SK-MEL-5 (cell line): ENCODE measurements at regions not wholly inside any gene's neighbourhood (a gene's known extent, or its start where the extent isn't known, plus 50 kb on each side); places are given as distances from the start of the nearest gene placed in this dataset.

ENCODE experiments used
- DNase-seq: peaks from one replicate; pipeline ENCODE4 v3.0.0-alpha.2; 2016; ENCODE audit warnings: low read depth, low spot score
- in situ Hi-C: cut with HindIII; loops from 2 replicates; pipeline ENCODE4 v1.10.0; 2016; ENCODE audit warnings: low sequenced_read_pairs, high pct_unique_total_duplicates, low pct_unique_long_range_greater_than_20kb

DNA sequence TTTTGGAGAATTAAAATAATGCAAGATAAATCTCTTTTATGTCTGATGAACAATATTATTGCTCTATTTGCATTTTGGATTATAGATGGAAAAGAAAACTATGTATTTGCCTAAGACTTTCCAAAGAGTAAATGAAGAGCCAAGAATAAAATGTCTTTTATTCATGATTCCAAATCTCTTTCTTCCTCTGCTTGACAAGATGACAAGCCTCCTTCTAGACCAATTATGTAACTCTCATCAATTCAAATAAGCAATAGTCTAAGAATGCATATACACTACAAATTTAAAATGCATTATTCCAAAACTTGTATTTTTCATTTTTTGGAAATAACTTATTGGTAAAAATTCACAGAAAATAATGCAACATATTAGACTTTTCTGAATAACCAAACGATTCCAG, 377.3 kb downstream of the GASK1B start:
- no peak for DNase-seq
- in situ Hi-C loops = no loop called here

DNA sequence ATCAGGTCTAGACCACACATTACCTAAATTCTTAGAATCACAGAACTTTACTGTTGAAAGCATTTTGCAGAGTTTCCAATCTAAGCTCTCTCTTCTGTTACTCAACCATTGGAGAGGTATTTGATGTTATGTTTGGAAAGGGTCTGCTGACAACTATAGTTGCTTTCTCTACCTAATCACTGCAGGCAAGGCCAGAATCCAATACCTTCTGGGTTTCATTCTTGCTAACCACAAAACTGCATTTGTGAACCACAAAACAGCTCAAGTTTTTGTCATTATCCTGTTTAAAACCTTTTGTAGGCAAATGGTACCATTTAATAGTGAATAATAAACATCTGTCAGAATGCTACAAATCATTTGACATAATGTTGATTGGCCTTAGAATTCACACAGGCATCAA, 380.1 kb downstream of the GASK1B start:
- in situ Hi-C loops = no loop called here
- DNase-seq = no peak

DNA sequence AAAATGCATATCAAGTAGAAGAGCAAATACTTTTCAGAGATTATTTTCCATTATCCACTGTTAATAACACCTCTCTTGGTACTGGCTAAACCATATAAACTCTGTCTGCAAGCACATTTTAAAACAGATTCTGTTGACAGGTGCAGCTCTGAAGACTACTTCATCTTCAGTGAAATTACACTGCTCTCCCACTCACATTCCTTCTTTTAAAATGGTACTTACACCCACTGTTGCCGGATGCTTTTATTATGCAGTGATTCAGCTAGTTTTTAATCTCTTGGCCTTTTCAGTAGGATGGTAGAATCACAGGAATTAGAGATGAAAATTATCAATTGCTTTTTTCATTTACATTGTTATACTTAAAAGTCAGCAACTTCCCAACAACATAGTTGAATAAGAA, 381.6 kb downstream of the GASK1B start:
- no peak for DNase-seq
- in situ Hi-C loops = no loop called here

DNA sequence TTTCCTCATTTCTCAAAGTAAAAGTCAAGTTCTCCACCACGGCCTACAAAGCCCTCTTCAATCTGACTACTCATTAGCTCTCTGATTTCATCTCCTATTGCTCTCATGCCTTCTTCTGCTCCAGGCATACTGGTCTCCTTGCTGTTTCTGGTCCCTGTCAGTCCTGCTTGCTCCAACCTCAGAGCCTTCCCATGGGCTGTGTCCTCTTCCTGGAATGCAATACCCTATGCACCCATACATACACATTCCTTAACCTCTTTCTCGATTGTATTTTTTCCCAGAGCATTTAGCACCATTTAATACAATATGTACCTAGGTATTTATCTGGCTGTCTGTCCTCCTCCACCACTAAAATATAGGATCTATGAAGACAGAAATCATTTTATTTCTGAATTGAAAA, 385.2 kb downstream of the GASK1B start:
- DNase-seq = no peak
- in situ Hi-C loops = no loop called here

DNA sequence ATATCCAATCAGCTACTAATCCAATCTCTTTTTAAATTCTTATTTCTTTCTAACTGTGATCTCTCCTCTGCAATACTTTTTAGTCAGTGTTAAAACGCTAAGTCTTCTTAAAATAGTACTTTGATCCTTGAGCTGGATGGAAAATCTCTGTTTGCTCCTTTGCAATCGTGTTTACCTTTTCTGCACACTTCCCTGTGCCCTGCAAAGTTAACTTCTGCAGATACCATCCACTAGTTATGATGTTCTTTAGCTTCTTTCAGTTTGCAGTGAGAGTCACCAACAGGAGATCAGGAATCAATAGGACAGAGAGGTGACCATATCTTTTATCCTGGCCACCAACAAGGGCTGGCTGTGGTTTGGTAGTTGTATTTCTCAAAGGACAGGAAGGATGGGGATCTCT, 391.5 kb downstream of the GASK1B start:
- in situ Hi-C loops = no loop called here
- no peak for DNase-seq

DNA sequence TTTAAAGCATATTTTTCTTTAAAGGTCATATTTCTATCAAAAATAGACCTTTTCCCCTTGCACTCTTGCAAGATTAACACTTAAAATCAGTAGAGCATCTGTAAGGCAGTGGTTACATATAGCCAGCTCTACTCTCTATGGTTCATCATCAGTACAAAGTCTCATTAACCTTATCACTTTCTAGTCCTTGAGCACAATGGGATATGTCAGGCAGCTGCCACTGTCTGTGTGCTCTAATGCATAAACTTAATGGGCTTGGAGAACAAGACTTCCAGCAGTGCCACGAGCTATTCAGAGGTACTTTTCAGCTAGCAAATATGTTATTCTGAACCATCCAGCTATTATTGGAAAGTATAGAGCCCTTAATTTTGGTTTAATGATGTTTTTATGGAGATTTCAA, 393.7 kb downstream of the GASK1B start:
- in situ Hi-C loops = no loop called here
- DNase-seq = no peak

DNA sequence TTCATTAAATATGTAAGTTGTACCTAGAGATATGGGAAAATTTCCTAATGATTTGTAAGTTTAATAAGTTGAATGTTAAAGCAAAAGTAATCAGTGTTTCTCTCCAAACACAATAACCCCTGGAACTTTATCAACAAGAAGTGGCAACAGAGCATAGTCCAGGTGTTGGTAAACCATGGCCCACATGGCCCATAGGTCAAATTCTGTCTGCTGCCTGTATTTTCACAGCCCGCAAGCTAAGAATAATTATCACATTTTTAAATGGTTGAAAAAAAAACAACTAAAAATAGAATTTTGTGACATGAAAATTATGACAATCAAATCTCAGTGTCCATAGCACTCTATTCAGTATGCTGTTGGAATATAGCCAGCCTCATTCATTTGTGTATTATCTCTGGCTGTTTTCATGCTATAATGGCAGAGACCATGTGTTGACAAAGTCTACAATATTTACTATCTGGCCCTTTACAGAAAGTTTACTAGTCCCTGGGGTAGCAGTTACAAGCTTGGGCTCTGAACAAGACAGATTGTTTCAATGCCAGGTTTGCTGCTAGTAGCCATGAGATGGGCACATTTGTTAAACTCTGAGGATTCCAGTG, 395.8 kb downstream of the GASK1B start:
- in situ Hi-C loops = no loop called here
- DNase-seq = peak; percentile 1

DNA sequence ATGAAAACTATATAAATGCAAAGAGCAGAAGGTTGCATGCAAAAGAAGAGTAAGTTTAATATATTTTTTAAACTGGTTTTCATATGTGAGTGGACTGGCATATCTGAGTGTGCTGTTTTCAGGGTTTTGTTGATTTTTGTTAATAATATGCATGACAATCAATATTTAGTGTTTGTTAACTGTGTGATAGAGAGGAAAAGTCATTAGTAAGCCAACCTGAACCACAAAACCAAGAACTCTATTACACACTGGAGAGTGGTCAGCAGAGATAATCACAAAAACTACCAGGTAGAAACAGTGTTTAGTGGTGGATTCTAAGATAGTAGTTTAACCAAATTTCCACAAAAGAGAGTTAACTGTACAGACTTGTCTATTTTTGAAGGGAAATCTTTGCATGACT, 396.9 kb downstream of the GASK1B start:
- DNase-seq = no peak
- in situ Hi-C loops = no loop called here

DNA sequence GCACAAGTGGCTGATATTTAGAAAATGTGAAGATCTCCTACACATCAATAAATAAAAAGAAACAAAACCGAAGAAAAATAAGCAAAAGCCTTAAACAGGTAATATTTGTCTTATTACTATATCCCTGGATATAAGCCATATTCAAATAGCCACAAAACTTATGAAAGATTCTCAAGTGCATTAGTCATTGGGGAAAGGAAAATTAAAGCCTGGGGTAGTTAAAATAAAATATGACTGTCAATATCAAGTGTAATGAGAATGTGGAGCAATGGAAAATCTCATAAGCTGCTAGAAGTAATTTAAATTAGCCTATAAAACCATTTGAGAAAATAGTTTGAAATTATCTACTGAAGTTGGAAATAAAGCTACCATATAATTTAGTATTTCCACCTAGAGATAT, 399.9 kb downstream of the GASK1B start:
- in situ Hi-C loops = no loop called here
- DNase-seq = no peak

DNA sequence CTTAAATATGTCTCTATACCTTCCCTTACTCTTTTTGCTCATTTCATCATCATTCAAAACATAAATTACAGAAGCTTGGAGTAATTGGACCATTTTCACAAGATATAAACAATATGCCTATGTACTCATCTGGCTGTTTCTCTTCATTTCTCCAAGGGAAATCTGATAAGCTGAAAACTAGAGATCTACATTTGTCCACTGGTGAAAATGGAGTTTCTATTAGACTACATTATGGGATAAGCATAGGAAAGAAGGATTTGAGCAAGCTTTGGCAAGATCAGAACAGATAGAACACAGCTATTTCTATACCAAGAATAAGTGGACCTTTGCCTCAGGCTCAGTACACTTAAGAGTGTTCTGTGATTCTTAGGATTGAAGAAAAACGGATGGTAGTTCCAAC, 404.4 kb downstream of the GASK1B start:
- in situ Hi-C loops = no loop called here
- no peak for DNase-seq

DNA sequence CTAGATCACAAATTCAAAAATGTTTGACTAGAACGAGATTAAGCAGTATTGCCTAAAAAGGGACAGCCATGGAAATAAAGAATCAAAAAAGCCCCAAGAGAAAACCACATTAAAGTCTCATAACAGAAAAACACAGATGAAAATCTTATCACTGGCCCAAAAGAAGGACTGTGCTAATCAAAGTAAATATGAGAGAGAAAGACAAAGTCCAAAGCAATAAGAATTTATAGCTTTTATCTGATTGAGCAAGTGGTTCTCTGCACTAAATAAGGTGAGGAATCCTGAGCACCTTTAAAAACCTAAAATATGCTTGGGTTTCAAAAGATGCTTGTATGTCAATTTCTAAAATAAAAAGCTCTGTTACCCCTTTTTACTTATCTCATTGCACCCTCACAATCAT, 409.3 kb downstream of the GASK1B start:
- no peak for DNase-seq
- in situ Hi-C loops = no loop called here

DNA sequence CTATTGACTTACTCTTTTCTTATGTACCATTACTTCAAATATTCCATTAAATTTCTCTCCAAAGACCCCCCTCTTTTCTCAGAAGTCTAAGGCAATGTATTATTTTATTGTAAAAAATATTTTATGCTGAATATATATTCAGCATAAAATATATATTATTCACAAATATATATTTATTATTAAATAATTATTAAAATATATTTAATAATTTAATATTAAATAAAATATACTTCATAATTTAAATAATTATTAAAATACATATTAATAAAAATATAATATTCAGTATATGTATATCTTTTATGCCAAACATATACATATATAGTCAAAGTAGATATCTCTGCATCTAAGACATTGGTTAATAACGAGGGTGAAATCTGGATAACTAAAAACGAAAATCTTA, 418.4 kb downstream of the GASK1B start:
- in situ Hi-C loops = no loop called here
- no peak for DNase-seq

DNA sequence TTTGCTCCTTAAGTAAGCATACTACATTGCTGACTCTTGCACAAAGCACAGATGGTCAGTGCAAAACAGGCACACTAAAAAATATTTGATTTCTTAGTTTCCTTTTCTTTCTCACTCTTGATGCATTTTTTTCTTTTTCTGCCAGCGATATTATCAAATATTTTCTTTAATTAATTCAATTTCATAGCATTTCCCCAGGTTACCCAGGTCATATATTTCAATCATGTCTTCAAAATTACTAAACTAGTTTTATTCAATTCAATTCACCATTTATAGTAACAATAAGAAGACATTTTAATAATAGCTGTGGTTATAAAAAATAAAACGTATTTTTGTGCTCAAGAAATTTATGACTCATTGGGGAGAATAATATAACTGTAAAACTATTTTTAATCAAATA, 421.2 kb downstream of the GASK1B start:
- no peak for DNase-seq
- in situ Hi-C loops = no loop called here

DNA sequence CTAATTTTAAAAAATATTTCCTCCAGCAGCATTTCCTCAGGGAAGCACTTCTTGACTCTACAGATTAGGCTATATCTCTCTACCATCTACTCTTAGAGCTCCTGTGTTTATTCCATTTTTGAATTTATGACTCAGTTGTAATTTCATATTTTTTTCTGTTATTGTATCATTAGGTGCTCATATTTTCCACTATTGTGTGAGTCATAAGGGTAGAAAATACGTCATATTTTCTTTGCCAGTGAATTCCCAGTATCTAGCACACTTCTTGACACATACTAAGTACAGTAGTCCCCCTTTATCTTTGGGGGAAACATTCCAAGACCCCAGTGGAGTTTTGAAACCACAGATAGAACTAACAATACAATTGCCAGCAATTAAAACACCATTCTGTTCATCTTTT, 431.2 kb downstream of the GASK1B start:
- in situ Hi-C loops = no loop called here
- no peak for DNase-seq

DNA sequence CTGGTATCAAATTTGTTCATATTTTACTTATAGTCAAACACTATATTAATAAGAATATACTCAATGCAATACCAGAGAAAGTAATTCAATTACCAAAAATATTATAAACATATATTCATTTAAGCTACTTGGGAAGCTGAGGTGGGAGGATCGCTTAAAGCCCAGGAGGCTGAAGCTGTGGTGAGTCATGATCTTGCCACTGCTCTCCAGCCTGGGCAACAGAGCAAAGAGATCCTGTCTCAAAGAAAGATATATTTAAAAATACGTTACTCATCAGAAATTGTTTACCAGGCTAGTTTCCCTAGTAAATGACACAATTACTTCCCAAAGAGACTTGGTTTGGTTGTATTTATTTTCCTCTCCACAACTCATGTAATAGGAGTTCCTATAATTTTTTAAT, 433.6 kb downstream of the GASK1B start:
- in situ Hi-C loops = no loop called here
- peak; percentile 5 for DNase-seq

DNA sequence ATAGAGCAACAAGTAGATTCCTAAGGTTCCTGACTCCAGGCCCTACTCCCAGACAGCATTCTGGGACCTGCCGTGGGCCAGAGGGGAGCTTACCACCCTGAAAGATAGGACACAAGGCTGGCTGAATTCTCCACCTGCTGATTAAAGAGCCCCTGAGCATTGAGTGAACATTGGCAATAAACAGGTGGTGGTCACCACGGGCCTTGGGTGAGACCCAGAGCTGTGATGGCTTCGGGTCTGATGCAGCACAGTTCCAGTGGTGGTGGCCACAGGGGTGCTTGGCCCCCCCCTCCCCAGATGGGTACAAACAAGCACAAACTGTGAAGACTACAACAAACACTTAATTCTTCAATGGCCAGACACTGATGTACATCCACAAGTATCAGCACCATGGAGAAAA, 444.6 kb downstream of the GASK1B start:
- no peak for DNase-seq
- in situ Hi-C loops = no loop called here

DNA sequence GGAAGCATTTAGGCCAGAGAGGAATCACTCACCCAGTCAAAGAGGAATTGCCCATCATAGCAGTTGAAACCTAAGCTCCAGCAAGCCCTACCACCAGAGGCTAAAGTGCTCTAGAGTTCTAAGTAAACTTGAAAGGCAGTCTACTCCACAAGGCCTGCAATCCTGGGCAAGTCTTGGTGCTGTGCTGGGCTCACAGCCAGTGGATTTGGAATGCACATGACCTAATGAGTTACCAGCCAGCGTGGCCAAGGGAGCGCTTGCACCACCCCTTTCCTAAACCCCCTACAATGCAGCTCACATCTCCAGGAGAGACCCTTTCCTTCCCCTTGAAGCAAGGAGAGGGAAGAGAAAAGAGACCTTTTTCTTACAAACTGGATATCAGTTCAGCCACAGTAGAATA, 445.7 kb downstream of the GASK1B start:
- in situ Hi-C loops = no loop called here
- DNase-seq = no peak

DNA sequence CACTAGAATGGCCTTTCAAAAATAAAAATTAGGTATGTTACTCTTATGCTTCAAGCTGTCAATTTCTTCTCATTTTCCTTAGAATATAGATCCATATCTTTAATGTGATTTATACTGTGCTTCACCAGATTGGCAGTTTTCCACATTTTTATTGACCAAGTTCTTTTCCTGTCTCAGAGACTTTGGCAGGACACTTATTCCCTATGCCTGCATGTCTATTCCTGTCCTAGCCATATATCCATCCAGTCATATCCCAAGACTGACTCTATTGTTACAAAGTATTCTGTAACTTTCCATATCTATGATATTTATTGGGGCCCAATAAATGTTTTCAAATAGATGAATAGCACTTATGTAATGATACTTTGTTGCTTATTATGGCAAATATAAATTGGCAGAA, 450.7 kb downstream of the GASK1B start:
- in situ Hi-C loops = no loop called here
- no peak for DNase-seq

DNA sequence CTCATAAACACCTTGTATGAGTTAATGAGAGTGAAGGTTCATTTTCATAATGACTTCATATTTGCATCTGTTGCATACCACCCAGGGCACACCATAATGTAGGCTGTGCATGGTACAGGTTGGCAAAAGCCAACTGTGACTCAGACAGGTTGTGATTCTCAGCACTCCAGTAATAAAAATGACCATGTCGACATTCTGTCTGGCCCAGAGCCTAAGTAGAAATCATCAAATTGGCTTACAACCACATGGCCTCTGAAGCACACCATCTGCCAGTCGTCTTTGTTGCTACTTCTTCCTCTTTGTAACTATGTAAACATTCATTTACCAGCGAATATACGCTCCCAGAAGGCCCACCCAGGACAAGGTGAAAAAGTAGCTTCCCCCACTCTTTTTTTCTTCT, 459.5 kb downstream of the GASK1B start:
- in situ Hi-C loops = no loop called here
- DNase-seq = no peak

DNA sequence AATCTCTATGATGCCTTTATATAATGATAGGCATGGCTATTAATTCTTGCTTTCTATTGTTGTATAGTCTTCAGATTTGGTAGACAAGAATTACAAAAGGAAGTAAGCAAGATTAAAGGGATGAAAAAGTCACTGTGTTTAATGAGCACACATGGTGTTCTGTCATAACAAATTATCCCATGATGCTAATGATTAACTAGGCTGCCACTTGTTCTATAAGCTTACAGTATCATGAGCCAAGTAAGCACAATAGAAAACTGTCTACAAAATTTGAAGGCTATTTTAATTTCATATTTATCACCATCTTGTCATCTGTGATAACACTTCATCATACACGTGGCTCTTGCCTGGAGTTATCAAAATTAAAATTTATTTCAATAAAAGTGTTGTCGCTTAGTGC, 466.7 kb downstream of the GASK1B start:
- in situ Hi-C loops = no loop called here
- no peak for DNase-seq
